Uterus (tissue), 2 donors: ENCODE measurements at regions not wholly inside any gene's neighbourhood (a gene's known extent, or its start where the extent isn't known, plus 50 kb on each side); places are given as distances from the start of the nearest gene placed in this dataset.

Experiments
- POLR2A ChIP-seq, 2 donors: fragments of 450-650 bp; IDR thresholded peaks; one replicate each; pipeline ENCODE4 v1.6.1; 2016; ENCODE audit warnings: antibody characterized with exemption in 2 of 2, mild to moderate bottlenecking in 1 of 2, moderate library complexity in 1 of 2
- TF ChIP-seq, protein P1 (sequence below), 4 experiments: fragments of 200-600 bp in 2 of 4; fragments of 450-650 bp in 2 of 4; sonication (generic) in 2 of 4; IDR thresholded peaks; one replicate each; pipeline ENCODE4 v1.5.1; 2016 to 2019; ENCODE audit warnings: antibody characterized with exemption in 4 of 4, mild to moderate bottlenecking in 2 of 4, moderate library complexity in 1 of 4

DNA sequence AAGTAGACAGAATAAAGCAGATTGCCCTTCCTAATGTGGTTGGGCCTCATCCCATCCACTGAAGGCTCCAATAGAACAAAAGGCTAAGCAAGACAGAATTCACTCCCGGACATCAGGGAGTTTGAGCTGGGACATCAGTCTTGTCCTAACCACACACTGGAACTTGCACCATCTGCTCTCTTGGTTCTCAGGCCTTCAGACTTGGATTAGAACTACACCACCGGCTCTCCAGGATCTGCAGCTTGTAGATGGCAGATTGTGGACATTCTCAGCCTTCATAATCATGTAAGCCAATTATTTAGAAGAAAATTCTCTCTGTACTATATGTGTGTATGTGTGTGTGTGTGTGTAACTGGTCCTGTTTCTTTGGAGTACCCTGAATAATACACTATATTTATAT lies 394.7 kb upstream of the LMCD1 start:
- TF ChIP-seq, protein P1, sequence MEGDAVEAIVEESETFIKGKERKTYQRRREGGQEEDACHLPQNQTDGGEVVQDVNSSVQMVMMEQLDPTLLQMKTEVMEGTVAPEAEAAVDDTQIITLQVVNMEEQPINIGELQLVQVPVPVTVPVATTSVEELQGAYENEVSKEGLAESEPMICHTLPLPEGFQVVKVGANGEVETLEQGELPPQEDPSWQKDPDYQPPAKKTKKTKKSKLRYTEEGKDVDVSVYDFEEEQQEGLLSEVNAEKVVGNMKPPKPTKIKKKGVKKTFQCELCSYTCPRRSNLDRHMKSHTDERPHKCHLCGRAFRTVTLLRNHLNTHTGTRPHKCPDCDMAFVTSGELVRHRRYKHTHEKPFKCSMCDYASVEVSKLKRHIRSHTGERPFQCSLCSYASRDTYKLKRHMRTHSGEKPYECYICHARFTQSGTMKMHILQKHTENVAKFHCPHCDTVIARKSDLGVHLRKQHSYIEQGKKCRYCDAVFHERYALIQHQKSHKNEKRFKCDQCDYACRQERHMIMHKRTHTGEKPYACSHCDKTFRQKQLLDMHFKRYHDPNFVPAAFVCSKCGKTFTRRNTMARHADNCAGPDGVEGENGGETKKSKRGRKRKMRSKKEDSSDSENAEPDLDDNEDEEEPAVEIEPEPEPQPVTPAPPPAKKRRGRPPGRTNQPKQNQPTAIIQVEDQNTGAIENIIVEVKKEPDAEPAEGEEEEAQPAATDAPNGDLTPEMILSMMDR (IDR thresholded peaks at IDR 0.05), result no peak
- no peak for TF ChIP-seq POLR2A (IDR thresholded peaks at IDR 0.05)
